ENCODE measurements at regions not wholly inside any gene's neighbourhood (a gene's known extent, or its start where the extent isn't known, plus 50 kb on each side); places are given as distances from the start of the nearest gene placed in this dataset.
"Not testable (repeated sequence)": the region's sequence is repeated elsewhere in the genome, so short reads cannot be mapped to it uniquely, and the experiment has no call there.

- no peak overlapping the region for H3K9ac ChIP-seq (ENCODE audit: insufficient read length, low read depth)
Observed at GRCh38 chr6:3961581-3962215, 112.5 kb downstream of the FAM50B start.

GRCh38 chr6:3962291-3963280, 113.4 kb downstream of the FAM50B start:
- H3K9me3 ChIP-seq (ENCODE audit: insufficient read depth, low read length): no peaks in the 10 kb centered on the region
- no peak overlapping the region for H3K9ac ChIP-seq (ENCODE audit: insufficient read length, low read depth)
- no peak for TF ChIP-seq YY1 (IDR thresholded peaks at IDR 0.05; ENCODE audit: insufficient read depth, insufficient read length)
- no peak for TF ChIP-seq SUZ12 (IDR thresholded peaks at IDR 0.05; ENCODE audit: extremely low read depth, insufficient read depth, insufficient read length)
- TF ChIP-seq ZNF274 (IDR thresholded peaks at IDR 0.05; ENCODE audit: low read depth, low read length): no peak
- no peak overlapping the region for H3K4me3 ChIP-seq (ENCODE audit: insufficient read length, low read depth)
- H3K4me1 ChIP-seq (ENCODE audit: insufficient read depth, insufficient read length): no peaks in the 10 kb centered on the region
- DNase-seq (ENCODE audit: low read depth, low spot score): no peak
- H3K36me3 ChIP-seq (ENCODE audit: insufficient read depth, insufficient read length, low read length): no peaks in the 10 kb centered on the region
- H3K27me3 ChIP-seq (ENCODE audit: insufficient read depth, insufficient read length): no peaks in the 10 kb centered on the region

More at GRCh38 chr6:3961581-3962215, 112.5 kb downstream of the FAM50B start:
- Histone ChIP-seq H3K9me3 (ENCODE audit: insufficient read depth, low read length) (no peaks in the 10 kb centered on the region), H3K36me3 (ENCODE audit: insufficient read depth, insufficient read length, low read length) (no peaks in the 10 kb centered on the region), H3K4me3 (ENCODE audit: insufficient read length, low read depth) (no peak overlapping the region), H3K27me3 (ENCODE audit: insufficient read depth, insufficient read length) (no peaks in the 10 kb centered on the region), H3K4me1 (ENCODE audit: insufficient read depth, insufficient read length) (no peaks in the 10 kb centered on the region)
- no peak for TF ChIP-seq SUZ12 (IDR thresholded peaks at IDR 0.05; ENCODE audit: extremely low read depth, insufficient read depth, insufficient read length)
- no peak for TF ChIP-seq YY1 (IDR thresholded peaks at IDR 0.05; ENCODE audit: insufficient read depth, insufficient read length)
- no peak for TF ChIP-seq ZNF274 (IDR thresholded peaks at IDR 0.05; ENCODE audit: low read depth, low read length)
- no peak for DNase-seq (ENCODE audit: low read depth, low spot score)

- Histone ChIP-seq H3K9me3 (ENCODE audit: insufficient read depth, low read length) (no peaks in the 10 kb centered on the region), H3K27me3 (ENCODE audit: insufficient read depth, insufficient read length) (no peaks in the 10 kb centered on the region), H3K4me3 (ENCODE audit: insufficient read length, low read depth) (no peak overlapping the region), H3K4me1 (ENCODE audit: insufficient read depth, insufficient read length) (no peaks in the 10 kb centered on the region), H3K9ac (ENCODE audit: insufficient read length, low read depth) (no peak overlapping the region), H3K36me3 (ENCODE audit: insufficient read depth, insufficient read length, low read length) (no peaks in the 10 kb centered on the region)
- DNase-seq (ENCODE audit: low read depth, low spot score): no peak
- TF ChIP-seq ZNF274 (IDR thresholded peaks at IDR 0.05; ENCODE audit: low read depth, low read length) (no peak), SUZ12 (IDR thresholded peaks at IDR 0.05; ENCODE audit: extremely low read depth, insufficient read depth, insufficient read length) (no peak), YY1 (IDR thresholded peaks at IDR 0.05; ENCODE audit: insufficient read depth, insufficient read length) (no peak)
Observed at GRCh38 chr6:3963426-3963825, 114.3 kb downstream of the FAM50B start.

- H3K36me3 ChIP-seq (ENCODE audit: insufficient read depth, insufficient read length, low read length): no peaks in the 10 kb centered on the region
- no peaks in the 10 kb centered on the region for H3K9me3 ChIP-seq (ENCODE audit: insufficient read depth, low read length)
- no peaks in the 10 kb centered on the region for H3K4me1 ChIP-seq (ENCODE audit: insufficient read depth, insufficient read length)
- no peaks in the 10 kb centered on the region for H3K27me3 ChIP-seq (ENCODE audit: insufficient read depth, insufficient read length)
- DNase-seq (ENCODE audit: low read depth, low spot score): no peak
- no peak for TF ChIP-seq ZNF274 (IDR thresholded peaks at IDR 0.05; ENCODE audit: low read depth, low read length)
- no peak for TF ChIP-seq SUZ12 (IDR thresholded peaks at IDR 0.05; ENCODE audit: extremely low read depth, insufficient read depth, insufficient read length)
- TF ChIP-seq YY1 (IDR thresholded peaks at IDR 0.05; ENCODE audit: insufficient read depth, insufficient read length): no peak
- H3K9ac ChIP-seq (ENCODE audit: insufficient read length, low read depth): no peak overlapping the region
- H3K4me3 ChIP-seq (ENCODE audit: insufficient read length, low read depth): no peak overlapping the region
Observed at GRCh38 chr6:3965071-3965718, 113.7 kb downstream of the FAM217A start.

- Histone ChIP-seq H3K27me3 (ENCODE audit: insufficient read depth, insufficient read length) (no peaks in the 10 kb centered on the region), H3K4me1 (ENCODE audit: insufficient read depth, insufficient read length) (no peaks in the 10 kb centered on the region), H3K9ac (ENCODE audit: insufficient read length, low read depth) (no peak overlapping the region), H3K36me3 (ENCODE audit: insufficient read depth, insufficient read length, low read length) (no peaks in the 10 kb centered on the region), H3K4me3 (ENCODE audit: insufficient read length, low read depth) (no peak overlapping the region), H3K9me3 (ENCODE audit: insufficient read depth, low read length) (no peaks in the 10 kb centered on the region)
- TF ChIP-seq SUZ12 (IDR thresholded peaks at IDR 0.05; ENCODE audit: extremely low read depth, insufficient read depth, insufficient read length) (no peak), ZNF274 (IDR thresholded peaks at IDR 0.05; ENCODE audit: low read depth, low read length) (no peak), YY1 (IDR thresholded peaks at IDR 0.05; ENCODE audit: insufficient read depth, insufficient read length) (no peak)
- DNase-seq (ENCODE audit: low read depth, low spot score): no peak
Observed at GRCh38 chr6:3966426-3966825, 112.5 kb downstream of the FAM217A start.

GRCh38 chr6:3970097-3970496, 108.8 kb downstream of the FAM217A start:
- Histone ChIP-seq H3K4me1 (ENCODE audit: insufficient read depth, insufficient read length) (no peaks in the 10 kb centered on the region), H3K9ac (ENCODE audit: insufficient read length, low read depth) (no peak overlapping the region)
- TF ChIP-seq SUZ12 (IDR thresholded peaks at IDR 0.05; ENCODE audit: extremely low read depth, insufficient read depth, insufficient read length) (no peak), YY1 (IDR thresholded peaks at IDR 0.05; ENCODE audit: insufficient read depth, insufficient read length) (no peak), ZNF274 (IDR thresholded peaks at IDR 0.05; ENCODE audit: low read depth, low read length) (no peak)

GRCh38 chr6:3973152-3973551, 105.8 kb downstream of the FAM217A start:
- not testable (repeated sequence) for H3K4me3 ChIP-seq (ENCODE audit: insufficient read length, low read depth); DNase-seq (ENCODE audit: low read depth, low spot score); H3K36me3 ChIP-seq (ENCODE audit: insufficient read depth, insufficient read length, low read length); H3K9me3 ChIP-seq (ENCODE audit: insufficient read depth, low read length); H3K9ac ChIP-seq (ENCODE audit: insufficient read length, low read depth); H3K27me3 ChIP-seq (ENCODE audit: insufficient read depth, insufficient read length); H3K4me1 ChIP-seq (ENCODE audit: insufficient read depth, insufficient read length)

More at GRCh38 chr6:3970097-3970496, 108.8 kb downstream of the FAM217A start:
- no peak overlapping the region for H3K4me3 ChIP-seq (ENCODE audit: insufficient read length, low read depth)
- no peaks in the 10 kb centered on the region for H3K36me3 ChIP-seq (ENCODE audit: insufficient read depth, insufficient read length, low read length)
- H3K27me3 ChIP-seq (ENCODE audit: insufficient read depth, insufficient read length): no peaks in the 10 kb centered on the region
- no peak for DNase-seq (ENCODE audit: low read depth, low spot score)
- H3K9me3 ChIP-seq (ENCODE audit: insufficient read depth, low read length): no peaks in the 10 kb centered on the region

Measured in NT2/D1 (cell line).